ENCODE measurements at regions not wholly inside any gene's neighbourhood (a gene's known extent, or its start where the extent isn't known, plus 50 kb on each side); places are given as distances from the start of the nearest gene placed in this dataset.

GRCh38 chr9:20220286-20220685 is 402.0 kb downstream of the MLLT3 start:
- H3K27ac Mint-ChIP-seq: no peak overlapping the region
- no peaks in the 10 kb centered on the region for H3K36me3 Mint-ChIP-seq
- H3K9me3 Mint-ChIP-seq: peaks cover 2% of the 10 kb centered on the region
- ATAC-seq: no peak
- H3K4me1 Mint-ChIP-seq: no peaks in the 10 kb centered on the region
- H3K27me3 Mint-ChIP-seq: peaks cover 25% of the 10 kb centered on the region
- no peak overlapping the region for H3K4me3 Mint-ChIP-seq

DNA sequence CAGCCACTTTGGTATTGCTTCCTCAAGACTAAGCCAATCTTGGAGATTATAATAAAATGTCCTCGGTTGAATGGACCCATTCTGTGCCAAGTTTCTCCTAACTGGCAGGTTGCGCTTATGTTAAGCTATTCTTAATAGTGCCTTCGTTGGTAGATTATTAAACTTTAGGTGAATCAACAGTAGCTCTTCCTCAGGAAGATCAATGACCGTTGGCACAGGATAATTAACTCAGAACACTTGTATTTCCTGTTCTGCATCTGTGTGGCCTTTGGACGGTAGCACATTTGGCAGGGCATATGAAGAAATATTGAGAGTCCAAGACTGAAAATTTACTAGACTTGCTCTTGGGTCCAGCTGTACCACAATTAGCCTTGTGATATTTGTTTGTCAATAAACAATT is 402.9 kb downstream of the MLLT3 start:
- no peak for ATAC-seq
- H3K4me3 Mint-ChIP-seq: no peak overlapping the region
- peaks cover 25% of the 10 kb centered on the region for H3K27me3 Mint-ChIP-seq
- H3K9me3 Mint-ChIP-seq: no peaks in the 10 kb centered on the region
- no peaks in the 10 kb centered on the region for H3K4me1 Mint-ChIP-seq
- no peaks in the 10 kb centered on the region for H3K36me3 Mint-ChIP-seq
- no peak overlapping the region for H3K27ac Mint-ChIP-seq

GRCh38 chr9:20217596-20217995 is 404.7 kb downstream of the MLLT3 start:
- Mint-ChIP-seq H3K9me3 (no peaks in the 10 kb centered on the region), H3K4me3 (no peak overlapping the region), H3K27me3 (peaks cover 25% of the 10 kb centered on the region), H3K27ac (no peak overlapping the region), H3K4me1 (no peaks in the 10 kb centered on the region), H3K36me3 (no peaks in the 10 kb centered on the region)
- ATAC-seq: peak; percentile 10

DNA sequence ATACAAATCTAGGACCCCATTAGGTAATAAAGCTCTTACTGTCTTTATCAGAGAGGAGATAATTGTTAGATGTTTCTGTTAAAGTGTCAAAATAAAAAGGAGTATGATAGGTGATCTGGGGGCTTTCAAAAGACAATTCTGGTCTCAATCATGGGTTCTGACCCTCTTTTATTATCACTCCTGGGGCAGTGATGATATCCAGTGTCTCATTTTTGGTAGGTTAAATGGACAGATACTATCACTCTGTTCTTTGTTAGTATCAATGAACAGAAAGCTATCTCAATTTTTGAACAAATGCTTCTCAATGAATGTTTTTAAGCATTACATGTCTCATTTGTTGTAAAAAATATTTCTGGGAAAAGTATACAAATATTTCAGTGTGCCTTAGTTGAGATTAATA is 405.9 kb downstream of the MLLT3 start:
- H3K4me1 Mint-ChIP-seq: no peaks in the 10 kb centered on the region
- ATAC-seq: no peak
- no peaks in the 10 kb centered on the region for H3K9me3 Mint-ChIP-seq
- H3K36me3 Mint-ChIP-seq: no peaks in the 10 kb centered on the region
- H3K4me3 Mint-ChIP-seq: no peak overlapping the region
- H3K27me3 Mint-ChIP-seq: peaks cover 15% of the 10 kb centered on the region
- H3K27ac Mint-ChIP-seq: no peak overlapping the region

GRCh38 chr9:20215552-20215951 is 406.7 kb downstream of the MLLT3 start:
- H3K27me3 Mint-ChIP-seq: peaks cover 6% of the 10 kb centered on the region
- H3K27ac Mint-ChIP-seq: no peak overlapping the region
- H3K4me1 Mint-ChIP-seq: no peaks in the 10 kb centered on the region
- ATAC-seq: no peak
- no peaks in the 10 kb centered on the region for H3K36me3 Mint-ChIP-seq
- no peaks in the 10 kb centered on the region for H3K9me3 Mint-ChIP-seq
- no peak overlapping the region for H3K4me3 Mint-ChIP-seq

GRCh38 chr9:20212806-20213205 is 409.5 kb downstream of the MLLT3 start:
- no peak for ATAC-seq
- peaks cover 9% of the 10 kb centered on the region for H3K27me3 Mint-ChIP-seq
- no peak overlapping the region for H3K4me3 Mint-ChIP-seq
- H3K9me3 Mint-ChIP-seq: no peaks in the 10 kb centered on the region
- no peaks in the 10 kb centered on the region for H3K36me3 Mint-ChIP-seq
- no peak overlapping the region for H3K27ac Mint-ChIP-seq
- H3K4me1 Mint-ChIP-seq: peaks cover 5% of the 10 kb centered on the region

GRCh38 chr9:20209391-20210340 is 412.6 kb downstream of the MLLT3 start:
- Mint-ChIP-seq H3K27me3 (peaks cover 9% of the 10 kb centered on the region), H3K27ac (no peak overlapping the region), H3K36me3 (no peaks in the 10 kb centered on the region), H3K9me3 (no peaks in the 10 kb centered on the region), H3K4me1 (peaks cover 5% of the 10 kb centered on the region), H3K4me3 (no peak overlapping the region)
- ATAC-seq: peak; percentile 43

- peaks cover 9% of the 10 kb centered on the region for H3K27me3 Mint-ChIP-seq
- H3K9me3 Mint-ChIP-seq: no peaks in the 10 kb centered on the region
- H3K36me3 Mint-ChIP-seq: no peaks in the 10 kb centered on the region
- no peak overlapping the region for H3K27ac Mint-ChIP-seq
- ATAC-seq: no peak
- peaks cover 5% of the 10 kb centered on the region for H3K4me1 Mint-ChIP-seq
- H3K4me3 Mint-ChIP-seq: no peak overlapping the region
These were observed 413.3 kb downstream of the MLLT3 start for GRCh38 chr9:20208961-20209371.

DNA sequence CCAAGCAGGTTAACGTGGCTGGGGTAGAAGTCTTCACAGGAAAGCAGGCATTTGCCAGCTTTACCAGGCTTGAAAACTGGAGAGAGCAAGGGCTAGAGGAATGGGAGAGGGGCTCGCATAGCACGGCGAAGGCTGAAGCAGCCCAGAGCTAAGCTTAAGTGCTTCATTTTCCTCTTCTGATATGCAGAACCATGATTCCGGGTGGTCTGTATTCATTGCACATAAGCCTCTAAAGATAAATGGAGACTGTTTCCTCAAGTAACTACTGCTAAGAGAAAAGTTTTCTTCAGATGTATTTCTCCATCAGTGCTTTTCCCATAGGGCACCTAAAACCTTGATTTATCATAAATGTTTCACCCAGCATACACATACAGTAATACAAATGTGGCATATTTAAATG is 414.1 kb downstream of the MLLT3 start:
- Mint-ChIP-seq H3K4me1 (peaks cover 5% of the 10 kb centered on the region), H3K27ac (no peak overlapping the region), H3K4me3 (no peak overlapping the region), H3K36me3 (no peaks in the 10 kb centered on the region), H3K9me3 (no peaks in the 10 kb centered on the region), H3K27me3 (peaks cover 9% of the 10 kb centered on the region)
- no peak for ATAC-seq

- Mint-ChIP-seq H3K4me3 (no peak overlapping the region), H3K27ac (no peak overlapping the region), H3K27me3 (peaks cover 9% of the 10 kb centered on the region), H3K9me3 (no peaks in the 10 kb centered on the region), H3K4me1 (peaks cover 5% of the 10 kb centered on the region), H3K36me3 (no peaks in the 10 kb centered on the region)
- ATAC-seq: no peak
These were observed 415.1 kb downstream of the MLLT3 start for GRCh38 chr9:20207176-20207575.

GRCh38 chr9:20205821-20206220 is 416.5 kb downstream of the MLLT3 start:
- no peak for ATAC-seq
- Mint-ChIP-seq H3K36me3 (no peaks in the 10 kb centered on the region), H3K27me3 (peaks cover 9% of the 10 kb centered on the region), H3K4me1 (peaks cover 5% of the 10 kb centered on the region), H3K4me3 (no peak overlapping the region), H3K27ac (no peak overlapping the region), H3K9me3 (no peaks in the 10 kb centered on the region)

DNA sequence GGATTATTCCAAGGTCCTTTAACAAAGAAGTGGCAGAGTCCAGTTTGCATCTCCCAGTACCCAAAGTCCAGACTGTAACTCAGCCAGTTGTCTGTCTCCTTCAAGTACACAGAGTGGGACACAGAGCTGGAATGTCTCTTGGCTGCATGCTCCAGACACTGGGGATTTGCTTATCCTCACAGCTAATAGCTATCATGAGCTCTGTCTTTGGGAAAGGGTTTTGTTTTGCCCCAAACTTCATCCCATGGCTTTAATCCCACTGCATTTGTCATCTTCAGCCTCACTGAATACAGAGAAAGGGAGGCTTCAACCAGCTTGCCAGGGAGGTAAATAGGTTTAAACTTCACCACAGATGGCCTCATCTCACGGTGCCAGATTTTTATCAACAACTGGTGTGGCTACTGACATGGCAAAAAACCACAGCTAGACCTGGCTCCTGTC is 412.2 kb upstream of the SLC24A2 start:
- no peak overlapping the region for H3K27ac Mint-ChIP-seq
- no peaks in the 10 kb centered on the region for H3K4me1 Mint-ChIP-seq
- H3K27me3 Mint-ChIP-seq: no peaks in the 10 kb centered on the region
- no peak for ATAC-seq
- peaks cover 3% of the 10 kb centered on the region for H3K9me3 Mint-ChIP-seq
- H3K36me3 Mint-ChIP-seq: no peaks in the 10 kb centered on the region
- no peak overlapping the region for H3K4me3 Mint-ChIP-seq

DNA sequence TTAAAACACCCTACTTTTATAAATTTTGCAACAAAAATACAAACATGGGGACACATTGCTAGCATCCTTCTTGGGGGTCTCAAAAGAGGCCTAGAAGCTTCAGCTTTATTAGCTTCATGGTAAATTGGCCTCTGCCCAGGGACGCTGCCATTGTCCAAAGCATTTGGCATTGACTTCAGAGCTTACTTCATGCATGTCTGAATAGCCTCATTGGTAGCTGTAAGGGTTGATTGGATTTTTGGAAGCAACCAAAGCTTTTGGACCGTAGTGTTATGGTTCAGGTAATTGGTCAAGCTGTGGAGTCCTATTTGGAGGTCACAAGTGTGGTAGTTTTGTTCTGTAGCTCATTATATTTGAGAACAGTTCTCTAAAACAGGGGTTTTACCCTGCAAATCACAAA is 411.7 kb upstream of the SLC24A2 start:
- Mint-ChIP-seq H3K4me1 (no peaks in the 10 kb centered on the region), H3K27ac (no peak overlapping the region), H3K9me3 (peaks cover 6% of the 10 kb centered on the region), H3K4me3 (no peak overlapping the region), H3K27me3 (no peaks in the 10 kb centered on the region), H3K36me3 (no peaks in the 10 kb centered on the region)
- no peak for ATAC-seq

DNA sequence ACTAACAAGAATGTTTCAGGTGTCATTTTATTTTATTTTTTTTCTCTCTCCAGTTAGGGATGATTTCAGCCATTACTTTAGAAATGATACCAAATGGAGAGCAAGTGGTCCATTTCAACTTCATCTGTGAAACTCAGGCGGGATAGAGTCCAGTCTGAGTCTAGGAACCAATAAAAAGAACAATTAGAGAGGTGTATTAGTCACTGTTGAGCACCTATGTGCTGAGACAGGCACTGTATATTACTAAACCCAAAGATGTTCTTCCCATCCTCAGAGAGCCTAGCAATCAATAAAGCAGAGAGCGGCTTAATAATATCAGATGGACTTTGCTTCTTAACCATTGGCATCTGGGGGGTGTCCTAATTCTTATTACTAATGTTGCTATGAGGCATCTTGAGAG is 410.3 kb upstream of the SLC24A2 start:
- peaks cover 8% of the 10 kb centered on the region for H3K9me3 Mint-ChIP-seq
- ATAC-seq: no peak
- no peak overlapping the region for H3K4me3 Mint-ChIP-seq
- no peaks in the 10 kb centered on the region for H3K4me1 Mint-ChIP-seq
- H3K27me3 Mint-ChIP-seq: no peaks in the 10 kb centered on the region
- H3K36me3 Mint-ChIP-seq: no peaks in the 10 kb centered on the region
- no peak overlapping the region for H3K27ac Mint-ChIP-seq

DNA sequence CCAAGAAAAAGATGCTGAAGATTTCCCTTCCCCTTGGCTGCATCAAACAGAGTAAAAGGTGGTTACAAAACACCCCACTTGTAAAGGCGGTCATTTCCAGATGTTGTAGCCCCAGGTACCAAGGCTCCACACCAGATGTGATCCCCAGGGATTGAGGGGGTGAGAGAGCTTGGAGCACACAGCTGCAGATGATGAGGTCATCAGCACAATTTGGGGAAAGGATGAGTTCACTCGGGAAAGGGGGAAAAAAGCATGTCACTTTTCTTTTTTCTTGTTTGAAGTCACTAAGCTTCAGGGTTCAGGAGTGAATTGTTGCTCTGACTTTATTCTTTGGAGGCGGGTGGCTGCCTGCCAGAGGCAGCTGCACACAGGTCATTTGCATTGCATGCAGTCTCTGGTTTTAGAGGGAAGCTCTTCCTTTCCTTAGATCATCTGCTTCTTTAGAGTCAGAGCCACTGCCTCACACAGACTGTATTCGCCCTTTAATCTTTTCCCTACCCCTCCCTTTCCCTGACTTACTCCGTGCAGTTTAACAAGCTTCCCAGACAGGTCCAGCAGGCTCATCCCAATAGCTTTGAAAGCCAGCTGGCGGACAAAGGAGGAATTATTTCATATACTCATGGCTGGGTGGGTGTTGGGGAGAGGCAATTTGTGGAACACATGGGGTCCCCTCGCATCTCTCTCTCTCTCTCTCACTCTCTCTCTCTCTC is 409.3 kb upstream of the SLC24A2 start:
- Mint-ChIP-seq H3K27me3 (no peaks in the 10 kb centered on the region), H3K27ac (no peak overlapping the region), H3K36me3 (no peaks in the 10 kb centered on the region), H3K9me3 (peaks cover 8% of the 10 kb centered on the region), H3K4me1 (no peaks in the 10 kb centered on the region), H3K4me3 (no peak overlapping the region)
- ATAC-seq: peak; percentile 27
